ENCODE measurements at regions not wholly inside any gene's neighbourhood (a gene's known extent, or its start where the extent isn't known, plus 50 kb on each side); places are given as distances from the start of the nearest gene placed in this dataset.

GRCh38 chr4:134045411-134045810 is 156.2 kb downstream of the PABPC4L start:
- no peaks in the 10 kb centered on the region for H3K4me1 ChIP-seq (ENCODE audit: control insufficient read depth in 1 of 2, insufficient read depth in 2 of 2, low read depth in 1 of 2, low read length in 1 of 2)
- 50% methylated on average over 3 of the region's 3 CpGs for WGBS (ENCODE audit: low lambda C conversion rate)
- POLR2A ChIA-PET, result no interaction called here
- no peak overlapping the region for H3K9ac ChIP-seq
- H3F3A ChIP-seq (replicated peaks; ENCODE audit: insufficient read depth), result no peaks in the 10 kb centered on the region
- no peak overlapping the region for H3K4me2 ChIP-seq
- H3K9me2 ChIP-seq, result no peaks in the 10 kb centered on the region
- H3K36me3 ChIP-seq (replicated peaks in 1 of 2; ENCODE audit: control insufficient read depth in 1 of 2, insufficient read depth in 2 of 2, low read length in 1 of 2), result no peaks in the 10 kb centered on the region
- no peaks in the 10 kb centered on the region for H3K79me2 ChIP-seq (ENCODE audit: insufficient read depth)
- H2AFZ ChIP-seq (ENCODE audit: low read depth), result no peak overlapping the region
- DNase-seq, result no peak
- no peak overlapping the region for H3K27ac ChIP-seq (ENCODE audit: low read depth in 2 of 2, low read length in 1 of 2)
- H3K9me3 ChIP-seq, result no peaks in the 10 kb centered on the region
- TF ChIP-seq CTCF (IDR thresholded peaks at IDR 0.05), result no peak
- TF ChIP-seq USF1 (IDR thresholded peaks at IDR 0.05; ENCODE audit: borderline replicate concordance, low read depth), result no peak
- no peak for TF ChIP-seq CHD2 (IDR thresholded peaks at IDR 0.05; ENCODE audit: low read length, partially characterized antibody)
- TF ChIP-seq NRF1 (IDR thresholded peaks at IDR 0.05; ENCODE audit: low read depth, low read length), result no peak
- TF ChIP-seq MXI1 (IDR thresholded peaks at IDR 0.05; ENCODE audit: low read depth, low read length), result no peak
- no peak for TF ChIP-seq GATA2 (CRISPR knock-in tag; IDR thresholded peaks at IDR 0.05)
- no peak for TF ChIP-seq RXRA (IDR thresholded peaks at IDR 0.05; ENCODE audit: borderline replicate concordance, low read depth)
- no peak for TF ChIP-seq FOSL2 (IDR thresholded peaks at IDR 0.05; ENCODE audit: borderline replicate concordance, low read depth)
- no peak for TF ChIP-seq PBX3 (IDR thresholded peaks at IDR 0.05)
- TF ChIP-seq ELF1 (IDR thresholded peaks at IDR 0.05), result no peak
- no peak for TF ChIP-seq POLR2AphosphoS5 (IDR thresholded peaks at IDR 0.05; ENCODE audit: low read depth, low read length)
- no peak for TF ChIP-seq YY1 (IDR thresholded peaks at IDR 0.05; ENCODE audit: low read depth)
- no peak for TF ChIP-seq EZH2phosphoT487 (IDR thresholded peaks at IDR 0.05; ENCODE audit: borderline replicate concordance, low read depth)
- TF ChIP-seq TAF1 (IDR thresholded peaks at IDR 0.05; ENCODE audit: borderline replicate concordance, low read depth, low read length), result no peak
- TF ChIP-seq MEF2A (IDR thresholded peaks at IDR 0.05; ENCODE audit: borderline replicate concordance, low read depth), result no peak
- TF ChIP-seq MAX (IDR thresholded peaks at IDR 0.05; ENCODE audit: low read depth), result no peak
- H4K20me1 ChIP-seq (ENCODE audit: insufficient read depth), result no peaks in the 10 kb centered on the region
- CTCF ChIA-PET, result no interaction called here
- no peak overlapping the region for H3K4me3 ChIP-seq (ENCODE audit: low read depth in 2 of 2, low read length in 1 of 2)
- no peaks in the 10 kb centered on the region for H3K27me3 ChIP-seq (ENCODE audit: insufficient read depth)

GRCh38 chr4:134043266-134043665 is 158.3 kb downstream of the PABPC4L start:
- TF ChIP-seq USF1 (IDR thresholded peaks at IDR 0.05; ENCODE audit: borderline replicate concordance, low read depth) (no peak), SMC3 (IDR thresholded peaks at IDR 0.05; ENCODE audit: low read depth, low read length) (no peak), ZBTB33 (IDR thresholded peaks at IDR 0.05; ENCODE audit: borderline replicate concordance, low read depth) (no peak), MEF2A (IDR thresholded peaks at IDR 0.05; ENCODE audit: borderline replicate concordance, low read depth) (no peak), MAX (IDR thresholded peaks at IDR 0.05; ENCODE audit: low read depth) (no peak), POLR2AphosphoS5 (IDR thresholded peaks at IDR 0.05; ENCODE audit: low read depth, low read length) (no peak)
- Histone ChIP-seq H3K9me2 (no peaks in the 10 kb centered on the region), H3K4me1 (ENCODE audit: control insufficient read depth in 1 of 2, insufficient read depth in 2 of 2, low read depth in 1 of 2, low read length in 1 of 2) (no peaks in the 10 kb centered on the region), H3K79me2 (ENCODE audit: insufficient read depth) (no peaks in the 10 kb centered on the region), H3K9me3 (no peaks in the 10 kb centered on the region), H4K20me1 (ENCODE audit: insufficient read depth) (no peaks in the 10 kb centered on the region), H3K36me3 (replicated peaks in 1 of 2; ENCODE audit: control insufficient read depth in 1 of 2, insufficient read depth in 2 of 2, low read length in 1 of 2) (no peaks in the 10 kb centered on the region), H3K27me3 (ENCODE audit: insufficient read depth) (no peaks in the 10 kb centered on the region), H3K4me2 (no peak overlapping the region), H2AFZ (ENCODE audit: low read depth) (no peak overlapping the region), H3K27ac (ENCODE audit: low read depth in 2 of 2, low read length in 1 of 2) (no peak overlapping the region), H3K4me3 (ENCODE audit: low read depth in 2 of 2, low read length in 1 of 2) (no peak overlapping the region), H3F3A (replicated peaks; ENCODE audit: insufficient read depth) (no peaks in the 10 kb centered on the region), H3K9ac (no peak overlapping the region)
- no peak for DNase-seq
- 23% methylated on average over 3 of the region's 3 CpGs for WGBS (ENCODE audit: low lambda C conversion rate)
- POLR2A ChIA-PET, result no interaction called here
- CTCF ChIA-PET, result no interaction called here
